ENCODE measurements at regions not wholly inside any gene's neighbourhood (a gene's known extent, or its start where the extent isn't known, plus 50 kb on each side); places are given as distances from the start of the nearest gene placed in this dataset.

DNA sequence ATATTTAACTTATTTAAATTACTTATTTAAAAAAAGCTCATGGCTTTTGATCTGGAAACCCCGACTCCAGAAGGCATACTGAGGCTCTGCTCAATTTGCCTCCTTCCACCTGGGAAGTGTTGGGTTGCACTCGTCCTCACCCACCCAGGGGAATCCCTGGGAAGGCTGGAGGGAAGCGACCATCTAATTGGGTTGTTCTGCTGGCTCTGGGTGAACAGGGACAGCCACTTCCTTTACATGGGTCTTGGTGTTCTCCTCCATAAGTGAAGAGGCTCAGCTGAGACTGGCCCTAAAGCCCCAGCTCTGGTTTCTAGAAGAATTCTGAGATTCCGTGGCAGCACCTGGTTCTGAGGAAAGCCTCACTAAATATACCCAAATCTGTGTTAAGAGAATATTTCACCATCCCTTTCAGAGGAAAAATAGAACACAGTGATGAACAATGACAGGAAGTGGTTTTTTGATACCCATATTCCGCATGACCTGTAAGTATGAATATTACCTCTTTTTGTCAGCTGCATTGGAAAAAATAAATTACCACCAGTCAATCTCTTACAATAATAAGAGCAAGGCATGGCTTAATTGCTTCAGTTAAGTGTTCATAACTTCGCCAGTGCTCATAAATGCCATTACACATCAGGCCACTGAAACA is 131.1 kb upstream of the SHH start:
- TF ChIP-seq, protein P1, sequence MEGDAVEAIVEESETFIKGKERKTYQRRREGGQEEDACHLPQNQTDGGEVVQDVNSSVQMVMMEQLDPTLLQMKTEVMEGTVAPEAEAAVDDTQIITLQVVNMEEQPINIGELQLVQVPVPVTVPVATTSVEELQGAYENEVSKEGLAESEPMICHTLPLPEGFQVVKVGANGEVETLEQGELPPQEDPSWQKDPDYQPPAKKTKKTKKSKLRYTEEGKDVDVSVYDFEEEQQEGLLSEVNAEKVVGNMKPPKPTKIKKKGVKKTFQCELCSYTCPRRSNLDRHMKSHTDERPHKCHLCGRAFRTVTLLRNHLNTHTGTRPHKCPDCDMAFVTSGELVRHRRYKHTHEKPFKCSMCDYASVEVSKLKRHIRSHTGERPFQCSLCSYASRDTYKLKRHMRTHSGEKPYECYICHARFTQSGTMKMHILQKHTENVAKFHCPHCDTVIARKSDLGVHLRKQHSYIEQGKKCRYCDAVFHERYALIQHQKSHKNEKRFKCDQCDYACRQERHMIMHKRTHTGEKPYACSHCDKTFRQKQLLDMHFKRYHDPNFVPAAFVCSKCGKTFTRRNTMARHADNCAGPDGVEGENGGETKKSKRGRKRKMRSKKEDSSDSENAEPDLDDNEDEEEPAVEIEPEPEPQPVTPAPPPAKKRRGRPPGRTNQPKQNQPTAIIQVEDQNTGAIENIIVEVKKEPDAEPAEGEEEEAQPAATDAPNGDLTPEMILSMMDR (IDR thresholded peaks at IDR 0.05; ENCODE audit: low read depth, low read length, poor library complexity, severe bottlenecking): no peak
- no peak for TF ChIP-seq EZH2phosphoT487 (IDR thresholded peaks at IDR 0.05; ENCODE audit: borderline replicate concordance, low read length)

Measured in DOHH2 (cell line).